GM12875 (cell line): ENCODE measurements at regions not wholly inside any gene's neighbourhood (a gene's known extent, or its start where the extent isn't known, plus 50 kb on each side); places are given as distances from the start of the nearest gene placed in this dataset.

ENCODE experiments used
- H3K4me3 ChIP-seq: one replicate; pipeline ENCODE4 v1.5.1; 2011; ENCODE audit warnings: low read depth, low read length, control low read depth
- CTCF ChIP-seq: IDR thresholded peaks from 2 replicates; pipeline ENCODE4 v1.5.1; 2011; ENCODE audit warnings: low read depth, mild to moderate bottlenecking, control low read depth, inconsistent platforms, low read length, moderate library complexity, borderline replicate concordance; ENCODE audit not compliant: insufficient read depth

GRCh38 chr2:109702250-109702985, 88.3 kb downstream of the SOWAHC start:
- H3K4me3 ChIP-seq, result no peak overlapping the region
- TF ChIP-seq CTCF, result no peak

DNA sequence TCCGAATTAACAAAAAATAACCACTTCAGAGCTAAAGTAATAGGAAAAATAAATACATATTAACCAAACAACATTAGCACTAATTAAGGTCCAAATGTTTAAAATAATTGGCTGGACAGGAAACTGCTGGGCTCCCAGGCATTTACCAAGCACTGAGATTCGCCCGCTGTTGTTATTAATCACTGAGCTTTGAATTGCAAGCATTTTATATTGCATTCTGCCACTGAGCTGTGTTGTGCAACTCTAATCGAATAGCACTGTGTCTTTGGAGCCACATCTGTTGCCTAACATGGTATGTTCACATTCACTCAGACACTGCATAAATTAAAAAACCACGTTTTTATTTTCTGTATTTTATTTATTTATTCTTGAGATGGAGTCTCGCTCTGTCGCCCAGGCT, 88.9 kb downstream of the SOWAHC start:
- no peak overlapping the region for H3K4me3 ChIP-seq
- TF ChIP-seq CTCF, result no peak

DNA sequence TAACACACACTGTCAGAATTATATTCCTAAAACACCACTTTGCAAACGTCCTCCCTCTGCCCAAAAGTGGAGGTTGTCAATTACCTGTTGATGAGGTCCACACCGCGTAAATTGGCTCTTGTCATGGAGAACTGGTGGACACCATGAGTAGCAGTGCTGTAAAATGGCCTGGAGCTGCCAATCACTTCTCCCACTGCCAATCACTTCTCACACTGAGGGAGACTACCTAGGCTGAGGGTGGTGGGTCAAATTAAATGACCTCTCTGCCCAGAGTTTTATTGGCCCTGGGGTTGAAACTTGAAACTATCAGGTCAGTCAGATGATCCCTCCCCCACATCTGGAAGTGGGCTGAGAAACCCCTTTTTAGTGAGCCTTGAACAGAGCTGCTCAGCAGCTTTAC, 89.6 kb downstream of the SOWAHC start:
- no peak overlapping the region for H3K4me3 ChIP-seq
- no peak for TF ChIP-seq CTCF

- no peak for TF ChIP-seq CTCF
- H3K4me3 ChIP-seq, result no peak overlapping the region
Measured at GRCh38 chr2:109707281-109708147, 86.6 kb upstream of the RGPD5 start.

GRCh38 chr2:109710505-109711229, 83.4 kb upstream of the RGPD5 start:
- TF ChIP-seq CTCF, result no peak
- H3K4me3 ChIP-seq, result no peak overlapping the region

DNA sequence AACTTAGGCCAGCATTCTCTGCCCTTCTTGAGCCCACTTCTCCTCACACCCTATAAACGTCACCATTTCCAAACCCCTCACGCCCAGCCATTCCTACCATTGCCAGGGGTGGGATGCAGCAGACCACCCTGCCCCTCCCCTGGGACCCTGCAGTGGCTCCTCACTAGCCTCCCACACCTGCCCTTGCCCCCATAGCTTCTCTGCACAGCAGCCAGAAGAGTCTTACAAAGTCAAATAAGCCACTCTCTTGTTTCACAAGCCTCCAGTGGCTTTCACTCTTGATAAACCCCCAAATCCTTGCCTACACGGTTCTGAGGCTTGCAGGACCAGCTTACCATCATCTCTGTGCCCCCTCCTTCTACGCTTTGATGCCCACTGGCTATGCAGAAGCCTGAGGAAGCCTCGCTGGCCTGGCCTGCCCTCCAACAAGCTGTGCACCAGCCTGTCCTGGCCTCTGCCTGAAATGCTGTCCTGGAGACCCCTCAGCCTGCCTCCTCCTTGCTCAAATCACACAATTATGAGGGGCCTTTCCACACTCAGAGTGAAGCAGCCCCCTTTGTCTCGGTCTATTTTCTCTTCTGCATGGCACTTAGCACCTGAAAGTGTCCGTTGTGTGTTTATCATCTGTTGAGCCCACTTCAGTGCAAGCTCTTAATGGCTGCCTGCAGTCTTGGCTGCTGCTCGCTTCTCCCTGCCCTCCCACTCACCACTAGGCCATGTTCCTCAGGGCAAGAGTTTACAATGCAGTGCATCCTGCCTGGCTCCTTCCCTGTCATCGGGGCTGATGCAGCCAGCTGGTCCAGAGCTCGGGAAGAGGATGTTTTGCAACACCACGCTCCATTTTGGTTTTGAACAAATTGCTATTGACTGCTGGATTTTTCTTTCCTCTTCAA, 82.6 kb upstream of the RGPD5 start:
- H3K4me3 ChIP-seq, result no peak overlapping the region
- no peak for TF ChIP-seq CTCF
